SJCRH30 (cell line): ENCODE measurements at regions not wholly inside any gene's neighbourhood (a gene's known extent, or its start where the extent isn't known, plus 50 kb on each side); places are given as distances from the start of the nearest gene placed in this dataset.
"Not testable (repeated sequence)": the region's sequence is repeated elsewhere in the genome, so short reads cannot be mapped to it uniquely, and the experiment has no call there.

Source experiments
- DNase-seq, 2 experiments: peaks; one replicate each; pipeline ENCODE4 v3.0.0-alpha.2; 2015 to 2020
- H3K27ac ChIP-seq: fragments of 250-450 bp; sonication (Bioruptor Pico); 2 replicates; pipeline ENCODE4 v1.5.1; 2020; ENCODE audit warnings: mild to moderate bottlenecking, moderate library complexity
- H3K27me3 ChIP-seq: fragments of 250-450 bp; sonication (Bioruptor Pico); 2 replicates; pipeline ENCODE4 v1.5.1; 2020; ENCODE audit warnings: mild to moderate bottlenecking, moderate library complexity
- H3K36me3 ChIP-seq: fragments of 250-450 bp; sonication (Bioruptor Pico); 2 replicates; pipeline ENCODE4 v1.5.1; 2020; ENCODE audit warnings: mild to moderate bottlenecking, moderate library complexity
- H3K4me1 ChIP-seq: fragments of 250-450 bp; sonication (Bioruptor Pico); 2 replicates; pipeline ENCODE4 v1.5.1; 2020; ENCODE audit warnings: mild to moderate bottlenecking, moderate library complexity
- H3K4me3 ChIP-seq: fragments of 250-450 bp; sonication (Bioruptor Pico); 2 replicates; pipeline ENCODE4 v1.5.1; 2020; ENCODE audit warnings: mild to moderate bottlenecking, moderate library complexity
- H3K9me3 ChIP-seq: fragments of 250-450 bp; sonication (Bioruptor Pico); replicated peaks from 2 replicates; pipeline ENCODE4 v1.5.1; 2020; ENCODE audit warnings: mild to moderate bottlenecking, moderate library complexity

DNA sequence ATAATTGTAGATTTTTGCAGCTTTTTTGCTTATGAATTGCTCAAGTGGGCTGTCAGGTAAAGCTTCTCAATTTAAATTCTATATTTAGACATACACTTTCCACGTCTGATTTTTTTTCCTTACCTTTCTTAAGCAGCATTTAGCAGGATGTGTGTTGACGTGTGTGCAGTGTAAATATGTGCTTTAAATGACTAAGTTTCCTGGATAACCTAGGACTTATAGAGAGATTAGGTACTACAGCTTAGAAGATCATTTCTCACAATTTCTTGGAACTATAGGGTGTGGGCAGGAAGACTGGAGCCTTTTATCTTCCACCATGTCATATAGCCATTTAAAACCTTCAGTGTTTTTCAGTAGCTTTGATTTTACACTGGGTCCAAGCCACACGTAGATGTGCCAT, 263.5 kb downstream of the NOVA1 start:
- Histone ChIP-seq H3K4me3 (no peak overlapping the region), H3K36me3 (no peaks in the 10 kb centered on the region), H3K27ac (no peak overlapping the region), H3K9me3 (no peaks in the 10 kb centered on the region), H3K27me3 (no peaks in the 10 kb centered on the region), H3K4me1 (no peaks in the 10 kb centered on the region)
- DNase-seq = no peak

DNA sequence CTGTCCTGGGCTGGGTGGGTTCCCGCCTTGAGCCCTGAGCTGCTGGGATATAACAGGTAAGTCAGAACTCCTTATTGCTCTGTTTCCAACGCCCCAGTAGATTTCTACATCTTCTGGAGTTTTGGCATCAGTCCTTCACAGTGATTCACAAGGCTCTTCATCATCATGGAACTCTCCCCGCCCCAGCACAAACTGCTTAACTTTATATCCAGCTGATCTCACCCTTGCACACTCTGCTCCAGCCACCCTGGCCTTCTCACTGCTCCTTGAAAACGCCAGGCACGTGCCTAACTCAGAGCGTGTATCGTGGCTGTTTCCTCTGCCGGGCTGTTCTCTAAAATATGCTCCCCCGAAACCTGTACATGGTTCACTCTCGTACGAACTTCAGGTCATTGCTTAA, 264.9 kb downstream of the NOVA1 start:
- Histone ChIP-seq H3K4me3 (no peak overlapping the region), H3K27me3 (no peaks in the 10 kb centered on the region), H3K9me3 (no peaks in the 10 kb centered on the region), H3K36me3 (no peaks in the 10 kb centered on the region), H3K4me1 (no peaks in the 10 kb centered on the region), H3K27ac (no peak overlapping the region)
- no peak for DNase-seq

DNA sequence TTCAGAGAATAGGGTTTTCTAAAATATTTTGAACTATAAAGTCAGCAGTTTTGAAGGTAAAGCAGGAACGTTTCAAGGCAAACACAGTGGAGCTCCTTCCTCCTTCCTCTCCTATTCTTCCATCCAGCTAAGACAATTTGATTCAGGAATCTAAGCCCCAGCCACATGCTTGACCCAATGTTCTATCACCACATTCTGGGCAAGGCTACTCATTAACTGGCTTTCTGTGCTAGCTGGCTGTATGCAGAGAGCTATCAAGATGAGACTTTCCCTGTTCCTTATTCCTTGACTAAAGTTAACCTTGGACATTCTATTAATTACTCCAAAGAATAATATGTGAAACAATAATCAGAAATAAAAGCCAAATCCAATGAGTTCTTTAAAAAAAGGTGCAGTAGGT, 266.9 kb downstream of the NOVA1 start:
- H3K27ac ChIP-seq = no peak overlapping the region
- no peak overlapping the region for H3K4me3 ChIP-seq
- no peaks in the 10 kb centered on the region for H3K36me3 ChIP-seq
- H3K4me1 ChIP-seq = no peaks in the 10 kb centered on the region
- DNase-seq = no peak
- no peaks in the 10 kb centered on the region for H3K27me3 ChIP-seq
- no peaks in the 10 kb centered on the region for H3K9me3 ChIP-seq

GRCh38 chr14:26328791-26329190, 269.0 kb downstream of the NOVA1 start:
- H3K4me3 ChIP-seq = no peak overlapping the region
- no peaks in the 10 kb centered on the region for H3K4me1 ChIP-seq

DNA sequence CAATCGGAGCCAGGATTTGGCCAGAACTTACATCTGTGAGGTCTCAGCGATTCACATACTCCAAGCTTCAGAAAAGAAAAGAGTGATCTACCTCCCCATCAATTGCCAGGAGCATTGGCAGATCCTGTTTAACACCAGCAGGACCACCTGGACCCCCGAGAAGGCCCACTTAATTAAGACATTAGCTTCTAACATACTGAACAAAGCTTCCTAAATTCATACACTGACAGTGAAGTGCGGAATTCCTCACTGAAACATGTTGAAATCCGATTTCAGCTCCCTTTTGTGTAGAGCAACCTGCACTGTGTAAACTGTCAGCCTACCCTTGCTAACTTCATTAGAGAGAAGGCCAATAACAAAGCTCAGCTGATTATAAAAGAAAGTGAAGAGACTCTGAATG, 274.0 kb downstream of the NOVA1 start:
- Histone ChIP-seq H3K27ac (no peak overlapping the region), H3K4me1 (no peaks in the 10 kb centered on the region), H3K9me3 (no peaks in the 10 kb centered on the region), H3K4me3 (no peak overlapping the region), H3K36me3 (no peaks in the 10 kb centered on the region), H3K27me3 (no peaks in the 10 kb centered on the region)
- no peak for DNase-seq

More at GRCh38 chr14:26328791-26329190, 269.0 kb downstream of the NOVA1 start:
- Histone ChIP-seq H3K9me3 (no peaks in the 10 kb centered on the region), H3K36me3 (no peaks in the 10 kb centered on the region), H3K27me3 (no peaks in the 10 kb centered on the region), H3K27ac (no peak overlapping the region)
- no peak for DNase-seq

DNA sequence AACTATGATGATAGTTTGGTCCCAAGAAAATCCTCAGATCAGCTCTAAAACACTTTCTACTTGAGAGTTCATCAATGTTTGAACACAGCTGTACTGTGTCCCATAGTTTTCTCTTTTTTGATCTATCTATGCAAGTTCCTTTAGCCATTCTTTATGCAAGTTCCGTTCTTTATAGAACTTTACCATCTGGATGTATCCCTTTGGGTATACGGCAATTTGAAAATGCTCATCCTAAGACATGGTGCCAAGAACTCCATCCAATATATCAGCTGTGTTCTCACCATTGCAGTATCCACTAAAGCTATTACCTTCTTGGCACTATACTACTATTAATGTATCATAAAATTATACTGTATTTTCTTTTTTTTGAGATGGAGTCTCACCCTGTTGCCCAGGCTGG, 276.9 kb downstream of the NOVA1 start:
- Histone ChIP-seq H3K27me3 (no peaks in the 10 kb centered on the region), H3K27ac (no peak overlapping the region), H3K4me1 (no peaks in the 10 kb centered on the region), H3K4me3 (no peak overlapping the region), H3K9me3 (no peaks in the 10 kb centered on the region), H3K36me3 (no peaks in the 10 kb centered on the region)
- DNase-seq = no peak

GRCh38 chr14:26319139-26319864, 278.5 kb downstream of the NOVA1 start:
- DNase-seq = no peak
- Histone ChIP-seq H3K27ac (no peak overlapping the region), H3K36me3 (no peaks in the 10 kb centered on the region), H3K4me3 (no peak overlapping the region), H3K27me3 (no peaks in the 10 kb centered on the region), H3K9me3 (no peaks in the 10 kb centered on the region), H3K4me1 (no peaks in the 10 kb centered on the region)

GRCh38 chr14:26304056-26304455, 293.8 kb downstream of the NOVA1 start:
- Histone ChIP-seq H3K9me3 (no peaks in the 10 kb centered on the region), H3K27me3 (no peaks in the 10 kb centered on the region), H3K27ac (no peak overlapping the region), H3K4me1 (no peaks in the 10 kb centered on the region), H3K4me3 (no peak overlapping the region), H3K36me3 (no peaks in the 10 kb centered on the region)
- no peak for DNase-seq

DNA sequence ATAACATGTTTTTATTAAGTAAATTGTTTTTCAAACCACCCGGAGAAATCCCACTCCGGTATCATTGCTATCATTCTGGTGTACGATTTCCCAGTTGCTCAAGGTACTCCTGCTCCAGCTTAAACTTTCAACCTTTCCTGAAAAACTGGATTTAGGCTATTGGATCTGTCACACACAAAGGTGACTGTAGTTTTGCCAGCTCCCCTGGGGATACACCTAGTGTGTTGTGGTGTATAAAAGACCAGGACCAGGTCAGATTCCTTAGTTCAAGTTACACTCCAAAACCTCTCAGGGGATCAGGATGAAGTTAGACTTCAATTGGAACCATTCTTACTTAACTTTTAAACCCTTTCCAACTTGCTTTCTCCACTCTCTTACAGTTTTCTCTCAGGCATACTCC, 303.9 kb downstream of the NOVA1 start:
- H3K36me3 ChIP-seq = no peaks in the 10 kb centered on the region

GRCh38 chr14:26289891-26290486, 307.8 kb downstream of the NOVA1 start:
- Histone ChIP-seq H3K27me3 (no peaks in the 10 kb centered on the region), H3K27ac (no peak overlapping the region), H3K9me3 (no peaks in the 10 kb centered on the region), H3K36me3 (no peaks in the 10 kb centered on the region), H3K4me1 (no peaks in the 10 kb centered on the region), H3K4me3 (no peak overlapping the region)
- no peak for DNase-seq

More for the DNA sequence above, 303.9 kb downstream of the NOVA1 start:
- no peak for DNase-seq
- H3K9me3 ChIP-seq = no peaks in the 10 kb centered on the region
- no peak overlapping the region for H3K4me3 ChIP-seq
- H3K4me1 ChIP-seq = no peaks in the 10 kb centered on the region
- no peak overlapping the region for H3K27ac ChIP-seq
- no peaks in the 10 kb centered on the region for H3K27me3 ChIP-seq

GRCh38 chr14:26286913-26287205, 311.0 kb downstream of the NOVA1 start:
- Histone ChIP-seq H3K27ac (no peak overlapping the region), H3K36me3 (no peaks in the 10 kb centered on the region)
- DNase-seq = no peak

DNA sequence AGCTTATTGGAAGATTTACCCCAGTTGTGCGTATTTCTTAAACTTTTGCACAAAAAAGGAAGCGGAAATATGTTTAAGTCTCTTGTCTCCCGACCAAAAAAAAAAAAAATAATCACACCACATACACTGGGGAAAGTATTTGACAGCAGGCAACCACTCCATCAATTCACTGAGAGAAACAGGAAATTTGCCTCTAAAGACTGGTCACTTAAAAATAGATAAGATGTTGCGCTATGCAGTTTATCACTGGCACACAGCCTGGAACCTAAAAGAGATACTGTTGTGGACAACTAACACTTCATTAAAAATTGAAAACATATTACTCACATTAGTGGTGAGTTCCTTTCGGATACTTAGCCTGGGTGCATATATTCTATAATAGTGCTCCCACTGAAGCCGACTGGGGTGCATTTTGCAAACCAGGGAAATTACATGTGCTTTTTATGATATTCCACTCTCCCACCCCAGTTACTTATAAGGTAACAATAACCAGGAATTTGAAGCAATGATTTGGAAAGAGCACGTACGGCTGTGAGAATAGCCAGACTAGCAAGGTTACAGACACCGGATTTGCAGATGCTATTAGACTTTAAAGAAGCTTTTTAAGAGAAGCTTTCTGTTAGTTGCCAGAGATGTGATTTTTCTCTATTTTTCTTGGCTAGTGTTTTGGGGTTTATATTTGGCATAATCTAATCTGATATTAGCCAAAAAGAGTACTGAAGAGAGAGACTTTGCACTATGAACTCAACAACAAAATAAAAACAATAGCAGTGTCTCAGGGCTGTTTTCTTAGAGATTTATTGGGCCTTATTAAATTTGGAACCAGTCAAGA, 311.5 kb downstream of the NOVA1 start:
- H3K9me3 ChIP-seq = no peaks in the 10 kb centered on the region
- no peaks in the 10 kb centered on the region for H3K27me3 ChIP-seq
- DNase-seq = no peak

More at GRCh38 chr14:26286913-26287205, 311.0 kb downstream of the NOVA1 start:
- no peaks in the 10 kb centered on the region for H3K9me3 ChIP-seq
- no peak overlapping the region for H3K4me3 ChIP-seq
- peaks cover 3% of the 10 kb centered on the region; the same call in 1 of the 2 replicates for H3K4me1 ChIP-seq
- no peaks in the 10 kb centered on the region for H3K27me3 ChIP-seq

GRCh38 chr14:26282578-26282977, 315.3 kb downstream of the NOVA1 start:
- DNase-seq = no peak
- no peaks in the 10 kb centered on the region for H3K36me3 ChIP-seq
- H3K4me1 ChIP-seq = peaks cover 6% of the 10 kb centered on the region; the same call in 1 of the 2 replicates
- H3K9me3 ChIP-seq = no peaks in the 10 kb centered on the region
- H3K4me3 ChIP-seq = no peak overlapping the region
- no peaks in the 10 kb centered on the region for H3K27me3 ChIP-seq
- no peak overlapping the region for H3K27ac ChIP-seq

More for the DNA sequence above, 311.5 kb downstream of the NOVA1 start:
- Histone ChIP-seq H3K27ac (no peak overlapping the region), H3K4me1 (peaks cover 6% of the 10 kb centered on the region; the same call in 1 of the 2 replicates), H3K36me3 (no peaks in the 10 kb centered on the region), H3K4me3 (no peak overlapping the region)

DNA sequence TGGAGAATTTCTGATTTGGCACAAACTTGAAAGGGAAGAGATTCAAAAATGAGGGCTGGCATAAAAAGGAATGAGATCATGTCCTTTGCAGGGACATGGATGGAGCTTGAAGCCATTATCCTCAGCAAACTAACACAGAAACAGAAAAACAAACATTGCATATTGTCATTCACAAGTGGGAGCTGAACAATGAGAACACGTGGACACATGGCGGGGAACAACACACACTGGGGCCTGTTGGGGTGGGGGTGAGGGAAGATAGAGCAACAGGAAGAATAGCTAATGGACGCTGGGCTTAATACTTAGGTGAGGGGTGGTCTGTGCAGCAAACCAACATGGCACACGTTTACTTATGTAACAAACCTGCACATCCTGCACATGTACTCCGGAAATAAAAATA, 315.8 kb downstream of the NOVA1 start:
- not testable (repeated sequence) for DNase-seq, H3K27ac ChIP-seq, H3K9me3 ChIP-seq, H3K4me1 ChIP-seq, H3K36me3 ChIP-seq, H3K27me3 ChIP-seq, H3K4me3 ChIP-seq

DNA sequence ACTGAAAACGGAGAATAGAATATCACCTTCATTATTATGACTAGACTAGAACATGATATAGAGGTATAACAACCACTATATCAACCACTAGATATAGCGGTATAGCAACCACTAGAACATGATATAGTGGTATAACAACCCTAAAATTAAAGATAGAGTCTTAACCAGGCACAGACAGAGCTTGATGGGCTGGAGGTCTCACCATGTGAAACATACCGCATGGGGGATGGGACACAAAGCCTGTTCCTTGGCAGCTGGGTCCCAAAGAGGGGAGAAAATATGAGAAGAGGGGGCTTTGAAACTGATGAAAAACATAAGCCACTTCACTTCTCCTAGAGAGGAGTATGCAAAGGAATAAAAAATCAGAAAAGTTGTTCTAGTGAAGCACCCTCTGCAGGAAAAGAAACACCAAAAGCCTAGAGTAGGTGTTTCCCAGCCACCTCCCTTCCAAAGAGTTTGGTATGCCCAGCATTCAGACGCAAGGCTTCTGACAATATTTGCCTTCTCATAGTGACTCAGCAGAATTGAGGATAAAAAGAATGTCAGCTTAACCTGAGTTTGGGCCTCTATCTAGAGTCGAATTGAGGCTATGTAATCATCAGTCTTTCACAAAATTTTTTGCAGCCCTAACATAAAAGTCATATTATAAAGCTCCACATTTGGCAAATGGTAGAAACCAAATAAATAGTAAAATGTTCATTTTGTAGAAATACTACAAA, 316.4 kb downstream of the NOVA1 start:
- Histone ChIP-seq H3K4me3 (no peak overlapping the region), H3K27me3 (no peaks in the 10 kb centered on the region), H3K27ac (no peak overlapping the region), H3K4me1 (peaks cover 6% of the 10 kb centered on the region; the same call in 1 of the 2 replicates), H3K9me3 (no peaks in the 10 kb centered on the region), H3K36me3 (no peaks in the 10 kb centered on the region)
- no peak for DNase-seq
